ENCODE measurements at regions not wholly inside any gene's neighbourhood (a gene's known extent, or its start where the extent isn't known, plus 50 kb on each side); places are given as distances from the start of the nearest gene placed in this dataset.

DNA sequence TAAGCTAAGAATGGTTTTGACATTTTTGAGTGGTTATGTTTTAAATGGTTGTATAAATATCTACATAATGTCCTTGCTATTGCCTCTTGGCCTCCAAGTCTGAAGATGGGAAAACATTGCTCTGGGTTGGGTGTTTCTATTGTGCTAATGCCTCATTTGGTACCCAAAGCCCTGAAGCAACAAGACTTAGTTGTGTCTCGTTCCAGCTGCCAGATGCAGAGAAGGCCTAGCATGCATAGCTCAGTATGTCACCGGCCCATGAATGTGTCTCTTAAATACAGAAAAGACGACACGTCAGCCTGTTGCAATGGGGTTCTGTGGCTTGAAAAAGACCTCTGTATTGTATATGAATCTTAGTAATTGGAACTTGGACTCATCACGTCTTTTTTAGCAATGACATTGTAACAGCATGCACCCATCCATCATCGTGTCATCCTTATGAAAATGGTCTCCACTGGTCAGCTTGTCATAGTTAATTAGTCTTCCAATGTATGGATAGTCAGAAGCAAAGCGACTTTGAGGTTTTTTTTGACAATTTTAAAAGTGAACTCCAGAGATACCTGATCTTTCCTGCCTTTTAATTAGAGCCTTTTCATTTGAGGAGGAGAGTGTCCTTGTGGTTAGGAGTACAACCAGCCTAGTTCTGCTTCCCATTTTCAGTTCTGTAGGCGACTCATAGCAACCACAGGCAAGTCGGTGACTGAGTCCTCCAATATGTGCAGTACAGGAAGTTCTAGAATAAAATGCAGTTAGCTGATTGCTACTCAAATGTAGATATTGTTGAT lies 126.4 kb upstream of the GATB start:
- no peak for DNase-seq (ENCODE audit: low spot score)

DNA sequence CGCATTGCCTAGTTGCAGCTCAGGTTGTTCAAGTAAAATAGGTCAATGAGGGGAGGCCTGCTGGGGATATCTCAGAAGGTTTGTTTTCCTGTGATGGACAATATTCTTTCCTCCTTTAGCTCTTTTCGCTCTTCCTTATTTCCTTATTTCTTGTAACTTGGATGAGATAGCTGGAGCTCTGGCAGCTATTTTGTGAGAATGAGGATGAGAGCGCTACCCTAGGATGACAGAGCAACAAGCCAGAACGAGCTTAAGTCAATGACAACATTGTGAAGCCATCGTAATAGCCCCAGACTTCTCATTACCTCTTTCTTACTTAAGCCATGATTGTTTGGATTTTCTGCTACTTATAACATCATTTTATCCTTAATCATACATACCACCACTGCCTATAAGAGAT lies 124.3 kb upstream of the GATB start:
- DNase-seq (ENCODE audit: low spot score) = no peak

DNA sequence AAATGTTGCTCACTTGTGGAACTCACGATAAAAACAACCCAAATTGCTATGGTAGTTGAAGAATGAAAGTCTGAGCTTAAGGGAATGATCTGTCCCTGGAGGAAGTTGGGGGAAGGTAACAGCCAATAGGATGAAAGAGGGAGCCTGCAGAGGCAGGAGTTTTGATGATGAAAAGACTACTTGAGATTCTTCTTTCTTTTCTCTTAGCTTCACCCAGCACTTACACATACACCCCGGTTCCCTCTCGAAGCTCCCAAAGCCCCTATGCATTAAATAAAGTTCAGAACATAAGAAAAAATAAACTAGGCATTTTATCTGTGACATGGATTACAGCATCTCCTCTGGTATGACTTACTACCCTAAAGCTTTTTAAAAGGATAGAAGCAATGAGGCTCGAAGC lies 122.9 kb upstream of the GATB start:
- DNase-seq (ENCODE audit: low spot score) = no peak

DNA sequence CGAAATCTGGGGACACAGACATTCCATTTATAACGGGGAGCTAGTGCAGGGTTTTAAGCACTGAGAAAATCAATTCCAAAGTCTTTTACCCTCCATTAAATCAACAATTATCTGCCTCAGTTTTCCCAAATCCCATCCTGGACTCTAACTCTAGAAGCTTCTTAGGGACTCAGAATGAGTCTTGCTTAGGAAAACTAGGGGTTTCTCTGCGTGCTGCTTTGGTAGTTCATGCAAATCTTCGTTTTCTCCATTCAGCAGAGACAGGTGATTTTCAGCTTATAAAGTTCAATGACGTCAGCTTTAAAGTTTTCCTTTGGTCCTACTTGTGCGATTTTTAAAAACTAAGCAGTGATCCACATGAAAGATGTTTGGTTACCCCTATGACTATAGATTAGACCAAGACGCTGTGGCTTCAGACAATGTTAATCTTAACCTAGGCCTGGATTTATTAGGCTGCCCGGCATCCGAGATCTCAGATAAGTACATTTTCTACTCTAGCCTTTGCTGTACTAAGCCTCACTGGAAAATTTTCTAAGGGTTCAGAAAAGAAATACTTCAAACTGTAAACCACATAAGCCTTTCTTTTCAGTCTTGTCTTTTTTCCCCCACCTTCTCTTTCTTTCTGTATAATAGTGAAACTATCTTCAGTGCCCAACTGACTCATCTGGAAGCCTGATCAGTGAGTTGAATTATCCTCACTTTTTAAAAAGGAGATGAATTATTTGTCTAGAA lies 121.4 kb upstream of the GATB start:
- no peak for DNase-seq (ENCODE audit: low spot score)

DNA sequence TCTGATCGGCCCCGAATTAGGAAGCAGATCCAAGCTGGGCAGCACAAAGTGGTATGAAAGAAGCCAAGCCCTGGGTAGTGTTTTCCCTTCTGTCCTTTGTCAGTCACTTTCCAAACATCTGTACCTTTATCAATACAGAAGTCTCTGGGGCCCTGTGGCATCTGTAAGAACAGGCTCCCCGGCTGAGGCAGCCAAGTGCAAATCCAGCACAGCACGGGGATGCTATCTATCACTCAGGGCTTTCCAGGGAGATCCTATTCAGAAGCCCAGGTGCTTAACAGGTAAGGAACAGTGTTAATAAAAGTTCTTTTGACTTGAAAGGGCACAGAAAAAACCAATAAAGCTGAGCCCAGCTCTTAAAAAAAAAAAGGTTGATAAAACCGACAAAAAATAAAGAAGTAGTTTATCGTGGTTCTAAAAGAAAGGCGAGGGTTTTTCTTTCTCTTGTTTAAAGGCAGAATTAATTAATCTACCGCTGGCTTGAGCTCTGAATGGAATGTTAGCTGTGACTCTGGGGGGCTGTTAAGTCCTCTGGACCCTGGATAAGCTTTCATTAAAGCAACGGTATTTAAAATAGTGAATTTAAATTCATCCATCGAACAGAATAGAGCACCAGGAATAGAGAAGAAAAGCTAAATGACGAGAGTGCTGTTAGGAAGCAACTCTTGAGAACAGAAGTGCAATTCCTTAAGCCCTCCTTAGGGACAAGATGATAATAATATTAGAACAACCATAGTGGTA lies 119.1 kb upstream of the GATB start:
- DNase-seq (ENCODE audit: low spot score) = no peak

DNA sequence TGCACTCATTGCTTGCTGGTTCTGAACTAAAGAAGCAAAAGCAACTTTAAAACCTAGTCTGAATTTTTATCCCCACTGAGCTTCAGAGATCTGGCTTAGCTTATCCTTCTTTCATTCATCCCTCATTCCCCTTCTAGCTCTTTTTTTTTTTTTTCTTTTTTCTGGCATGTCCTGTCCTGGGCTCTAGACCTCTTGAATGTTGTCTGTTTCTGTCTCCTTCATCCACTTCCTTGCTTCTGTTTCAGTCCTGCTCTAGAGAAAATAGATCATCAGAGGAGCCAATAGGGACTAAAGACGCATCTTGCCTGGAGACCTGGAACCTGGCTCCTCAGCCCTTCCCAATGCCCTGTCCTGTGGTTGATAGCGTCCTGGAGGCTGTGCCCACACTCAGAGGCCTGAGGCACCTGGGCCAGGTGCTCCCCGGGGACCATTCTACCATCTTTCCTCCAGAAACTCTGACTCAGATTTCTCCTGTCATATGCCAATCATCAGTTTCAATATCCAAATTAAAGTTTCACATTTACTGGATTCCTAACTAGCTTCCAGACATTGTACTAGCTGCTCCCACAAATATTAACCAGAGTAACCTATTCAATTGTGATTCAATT lies 115.7 kb upstream of the GATB start:
- no peak for DNase-seq (ENCODE audit: low spot score)

DNA sequence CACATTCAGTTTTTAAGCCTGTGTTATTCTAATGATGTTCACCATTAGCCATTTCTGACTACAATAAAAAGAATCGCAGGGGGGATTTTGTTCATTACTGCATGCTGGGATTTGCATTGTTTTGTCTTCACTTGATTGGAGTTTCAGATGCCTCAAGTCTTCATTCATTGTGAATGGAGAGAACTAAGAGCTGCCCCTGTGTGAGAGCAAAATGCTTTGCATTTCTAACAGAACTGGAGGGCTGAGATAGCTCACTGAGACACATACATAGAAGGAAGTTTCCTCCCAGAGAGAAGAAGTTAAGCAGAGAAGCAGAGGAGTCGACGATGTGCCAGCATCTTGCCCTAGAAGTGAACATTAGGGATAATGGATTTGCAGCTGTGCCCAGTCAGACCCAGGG lies 113.5 kb upstream of the GATB start:
- no peak for DNase-seq (ENCODE audit: low spot score)

DNA sequence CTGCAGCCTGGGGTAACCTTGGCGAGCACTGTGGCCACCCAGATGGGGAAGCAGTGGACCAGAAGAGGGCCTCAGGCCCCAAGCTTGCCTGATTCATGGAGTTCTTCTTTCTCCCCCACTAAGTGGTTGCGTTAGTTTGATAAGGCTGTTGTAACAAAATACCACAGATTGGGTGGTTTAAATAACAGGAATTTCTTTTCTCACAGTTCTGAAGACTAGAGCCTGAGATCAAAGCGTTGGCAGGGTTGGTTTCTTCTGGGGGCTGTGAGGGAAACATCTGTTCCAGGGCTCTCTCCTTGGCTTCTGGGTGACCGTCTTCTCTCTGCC lies 105.7 kb upstream of the GATB start:
- DNase-seq (ENCODE audit: low spot score) = no peak

DNA sequence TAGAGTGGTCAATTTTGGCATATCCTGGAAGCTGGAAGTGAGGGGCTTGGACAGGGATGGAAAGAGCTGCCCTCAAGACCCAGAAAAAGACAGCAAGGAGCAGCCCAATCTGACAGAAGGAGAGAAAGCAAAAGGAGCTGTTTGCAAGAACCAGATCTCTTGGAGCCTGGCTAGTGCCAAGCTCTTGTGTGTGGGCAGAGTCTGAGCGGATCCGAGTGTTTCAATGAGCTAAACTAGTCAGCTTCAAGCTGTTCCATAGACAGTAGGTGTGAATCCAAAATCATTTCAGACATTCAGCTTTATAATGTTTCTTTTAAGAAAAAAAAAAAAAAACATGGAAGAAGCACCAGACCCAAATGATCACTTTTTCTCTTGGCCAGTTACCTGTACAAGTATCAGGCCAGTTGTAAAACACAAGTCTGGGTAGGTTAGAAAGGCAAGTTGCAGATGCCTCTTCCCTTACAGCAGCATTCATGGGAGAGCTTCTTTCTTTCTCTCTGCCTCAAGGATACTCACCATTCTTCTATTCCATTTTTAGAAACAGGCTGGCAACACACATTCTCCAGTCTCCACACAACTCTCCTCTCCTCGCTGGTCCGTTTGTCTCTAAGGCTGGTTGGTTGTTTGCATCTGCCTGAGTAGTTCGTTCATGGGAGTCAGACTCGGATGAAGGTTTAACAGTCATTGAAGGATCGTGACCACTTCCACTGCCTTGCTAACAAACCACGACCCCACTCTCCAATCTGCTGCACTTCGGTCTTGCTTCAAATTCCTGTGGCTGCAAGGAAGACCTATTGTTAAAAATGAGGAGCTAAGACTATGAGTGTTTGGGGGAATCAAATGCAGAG lies 105.2 kb upstream of the GATB start:
- peak; percentile 65 for DNase-seq (ENCODE audit: low spot score)

DNA sequence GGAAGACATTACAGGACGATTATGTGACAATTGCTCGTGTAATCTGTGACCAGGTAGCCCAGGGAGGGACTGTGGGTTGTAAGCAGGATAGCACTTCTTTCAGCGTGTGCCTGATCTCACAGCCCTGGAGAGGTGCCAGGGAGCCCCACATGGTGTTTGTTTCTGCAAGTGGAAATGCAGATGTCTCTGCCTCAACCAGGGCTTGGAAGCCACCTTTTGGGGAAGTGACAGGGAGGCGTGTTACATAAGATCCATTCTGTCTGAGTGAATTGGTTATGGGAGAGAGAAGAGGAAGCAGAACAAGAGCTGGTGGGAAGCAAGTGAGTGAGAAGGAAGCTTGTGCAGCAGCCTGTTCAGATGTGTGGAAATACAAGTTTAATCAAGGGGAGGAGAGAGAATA lies 104.5 kb upstream of the GATB start:
- peak; percentile 81 for DNase-seq (ENCODE audit: low spot score)

DNA sequence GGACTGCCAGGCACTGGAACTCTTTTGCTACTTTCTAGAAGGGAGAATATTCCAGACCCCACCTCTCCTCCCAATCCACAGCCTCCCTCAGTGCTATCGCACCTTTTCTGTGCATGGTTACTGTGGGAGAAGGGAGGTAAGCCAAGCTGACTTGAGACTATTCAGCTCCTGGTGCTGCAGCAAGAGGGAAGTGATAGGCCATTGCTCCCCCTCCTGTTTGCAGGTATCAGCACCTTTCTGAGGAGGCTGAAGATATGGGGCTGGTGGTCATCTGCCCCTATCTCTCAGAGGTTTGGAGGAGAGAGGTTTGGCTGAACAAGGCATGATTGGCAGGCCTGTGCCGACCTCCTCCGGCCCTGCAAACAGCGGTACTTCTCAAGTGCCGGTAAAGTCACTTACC lies 103.3 kb upstream of the GATB start:
- DNase-seq (ENCODE audit: low spot score) = no peak

DNA sequence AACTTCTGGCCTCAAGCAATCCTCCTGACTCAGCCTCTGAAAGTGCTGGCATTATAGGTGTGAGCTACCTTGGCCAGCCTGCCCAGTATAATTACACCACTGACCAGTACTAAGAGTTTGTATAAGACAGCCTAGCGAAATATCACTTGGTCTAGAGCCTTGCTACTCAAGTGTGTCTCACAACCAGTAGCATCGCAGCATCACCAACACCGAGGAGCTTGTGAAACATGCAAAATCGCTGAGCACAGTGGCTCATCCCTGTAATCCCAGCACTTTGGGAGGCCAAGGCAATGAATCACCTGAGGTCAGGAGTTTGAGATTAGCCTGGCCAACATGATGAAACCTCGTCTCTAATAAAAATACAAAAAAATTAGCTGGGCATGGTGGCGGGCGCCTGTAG lies 102.0 kb upstream of the GATB start:
- no peak for DNase-seq (ENCODE audit: low spot score)

DNA sequence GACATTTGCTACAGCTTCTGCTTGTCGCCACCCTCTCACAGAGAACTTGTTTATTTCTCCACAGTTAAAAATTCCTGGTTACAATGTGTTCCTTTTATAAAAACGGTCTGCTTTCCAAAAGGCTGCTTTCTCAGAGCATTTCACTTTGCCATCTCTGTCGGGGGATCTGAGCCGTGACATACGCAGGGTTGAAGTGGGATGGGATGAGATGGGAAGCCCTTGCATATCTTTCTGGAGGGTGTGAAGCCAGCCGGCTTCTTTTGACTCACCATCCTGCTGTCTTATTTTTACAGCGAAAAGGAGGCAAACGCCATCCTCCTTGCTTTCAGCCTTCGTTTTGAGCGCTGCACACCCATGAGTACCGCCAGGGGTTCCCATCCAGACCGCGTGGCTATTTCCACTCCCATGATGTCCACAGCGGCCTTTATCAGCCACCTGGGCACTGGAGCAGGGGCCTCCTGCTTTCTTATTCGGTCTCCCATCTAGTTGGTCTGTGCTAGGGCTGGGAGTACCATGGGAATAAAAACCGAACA lies 99.8 kb upstream of the GATB start:
- DNase-seq (ENCODE audit: low spot score) = no peak

DNA sequence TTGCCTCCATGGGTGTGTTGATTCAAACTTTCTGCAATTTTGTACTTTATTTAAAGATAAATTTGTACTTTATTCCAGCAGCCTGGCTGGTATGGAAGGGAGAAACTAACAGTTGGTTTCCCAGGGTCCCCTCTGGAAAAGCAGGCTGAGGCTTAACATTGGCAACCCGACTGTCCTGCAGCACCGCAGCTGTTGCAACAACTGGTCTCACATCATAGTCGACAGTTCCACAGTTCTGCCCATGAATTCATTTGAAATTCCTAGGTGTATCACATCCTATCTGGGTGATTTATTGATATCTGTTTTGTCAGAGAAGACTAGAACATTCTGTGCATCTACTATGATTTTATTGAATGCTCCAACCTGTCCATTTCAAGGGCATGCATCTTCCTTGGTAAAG lies 98.8 kb upstream of the GATB start:
- DNase-seq (ENCODE audit: low spot score) = no peak

DNA sequence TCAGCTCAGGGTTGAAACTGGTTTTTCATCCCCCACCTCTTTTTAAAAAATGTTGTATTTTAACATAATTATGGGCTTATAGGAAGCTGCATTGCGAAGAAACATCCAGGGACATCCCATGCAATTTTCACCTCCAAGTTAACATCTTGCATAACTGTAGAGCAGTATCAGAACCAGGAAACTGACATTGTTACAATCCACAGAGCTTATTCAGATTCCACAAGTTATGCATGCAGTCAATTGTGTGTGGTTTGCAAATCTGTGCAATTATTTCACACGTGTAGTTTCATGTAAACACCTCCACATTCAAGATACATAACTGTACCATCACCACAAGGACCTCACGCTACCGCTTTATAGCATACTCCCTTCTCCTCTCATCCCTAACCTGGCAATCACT lies 97.5 kb upstream of the GATB start:
- no peak for DNase-seq (ENCODE audit: low spot score)

DNA sequence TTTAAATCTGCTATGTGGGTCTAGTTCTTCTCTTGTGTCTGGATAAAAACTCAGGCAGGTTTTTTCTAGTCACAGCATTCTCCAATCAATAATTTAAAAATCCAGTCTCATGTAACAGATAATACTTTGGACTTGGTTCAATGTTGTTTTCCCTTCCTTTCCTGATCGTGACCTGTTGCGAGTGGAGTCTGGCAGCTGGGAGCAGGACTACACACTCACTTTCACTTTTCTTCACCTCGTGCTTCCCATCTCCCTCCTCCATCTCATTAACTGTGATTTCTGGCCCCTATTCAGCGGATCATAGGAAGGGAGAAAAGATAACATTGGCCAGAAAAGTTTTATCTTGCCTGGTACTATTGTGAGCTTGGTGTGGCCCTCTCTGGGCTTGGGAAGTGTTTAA lies 96.6 kb upstream of the GATB start:
- no peak for DNase-seq (ENCODE audit: low spot score)

DNA sequence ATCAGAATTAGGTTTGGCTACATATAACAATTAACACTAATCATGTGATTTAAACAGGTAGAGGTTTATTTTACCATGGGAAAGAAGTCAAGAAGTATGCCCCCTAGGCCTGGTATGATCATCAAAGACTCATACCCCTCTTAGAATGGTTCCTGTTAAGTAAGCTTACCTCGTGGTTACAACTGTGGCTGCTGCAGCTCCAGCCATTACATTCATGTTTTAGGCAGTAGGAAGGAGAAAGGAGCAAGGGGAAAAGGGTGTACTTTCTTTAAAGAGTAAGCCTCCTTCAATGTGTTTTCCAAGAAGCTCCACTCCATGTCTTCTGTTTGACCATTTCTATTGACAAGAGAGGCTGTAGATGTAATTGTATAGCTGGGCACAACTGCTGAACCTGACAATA lies 94.9 kb upstream of the GATB start:
- no peak for DNase-seq (ENCODE audit: low spot score)

DNA sequence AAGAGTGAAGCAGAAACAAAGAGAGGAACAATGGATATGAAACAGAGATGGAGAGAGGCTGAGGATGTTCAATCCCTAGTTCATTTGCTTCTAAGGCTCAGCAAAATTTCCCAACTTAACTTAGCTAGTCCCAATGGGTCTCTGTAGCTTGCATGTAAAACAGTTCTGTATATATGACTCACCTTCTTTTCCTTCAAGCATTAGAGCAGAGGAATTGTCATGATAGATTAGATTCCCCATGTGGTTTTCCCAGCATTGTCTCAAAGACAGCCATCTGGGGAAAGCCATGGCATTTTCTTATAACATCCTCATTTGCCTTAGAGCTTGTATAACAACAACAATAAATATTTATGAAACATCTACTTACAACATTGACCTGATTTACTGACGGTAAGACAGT lies 93.9 kb upstream of the GATB start:
- DNase-seq (ENCODE audit: low spot score) = no peak

DNA sequence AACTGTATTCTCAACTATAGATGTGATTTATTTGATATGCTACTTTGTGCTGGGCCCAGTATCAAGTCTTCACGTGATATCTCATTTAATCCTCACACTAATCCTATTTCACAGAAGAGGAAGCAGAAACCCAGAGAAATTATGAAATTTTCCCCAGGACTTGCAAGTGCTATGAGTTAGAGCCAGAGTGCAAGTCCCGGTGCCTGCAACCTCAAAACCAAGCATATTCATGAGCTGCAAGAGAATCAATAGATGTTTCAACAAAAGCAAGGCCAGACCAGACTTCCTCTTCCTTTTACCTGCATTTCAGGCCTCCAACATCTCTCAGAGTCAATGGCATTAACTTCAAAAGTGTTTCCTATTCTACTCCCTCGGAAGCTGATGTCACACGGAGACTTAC lies 92.2 kb upstream of the GATB start:
- no peak for DNase-seq (ENCODE audit: low spot score)

DNA sequence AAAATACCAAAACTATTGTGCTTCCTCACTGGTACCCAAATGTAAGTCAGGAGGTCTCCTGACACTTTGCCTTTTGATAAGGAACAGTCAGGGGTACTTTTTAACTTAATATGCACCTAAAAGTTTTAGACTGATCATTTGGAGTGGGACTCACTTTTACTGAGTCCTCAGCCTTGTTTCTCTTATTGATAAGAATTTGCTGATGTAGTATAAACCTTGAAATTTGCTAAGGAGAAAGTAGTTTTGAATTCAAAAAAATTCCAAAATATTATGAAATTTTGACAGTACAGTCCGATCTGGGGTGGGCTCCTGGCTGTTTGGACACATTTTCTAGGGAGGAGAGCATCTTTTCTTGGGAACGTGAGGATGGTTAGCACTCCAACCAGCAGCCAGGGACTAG lies 91.4 kb upstream of the GATB start:
- no peak for DNase-seq (ENCODE audit: low spot score)

DNA sequence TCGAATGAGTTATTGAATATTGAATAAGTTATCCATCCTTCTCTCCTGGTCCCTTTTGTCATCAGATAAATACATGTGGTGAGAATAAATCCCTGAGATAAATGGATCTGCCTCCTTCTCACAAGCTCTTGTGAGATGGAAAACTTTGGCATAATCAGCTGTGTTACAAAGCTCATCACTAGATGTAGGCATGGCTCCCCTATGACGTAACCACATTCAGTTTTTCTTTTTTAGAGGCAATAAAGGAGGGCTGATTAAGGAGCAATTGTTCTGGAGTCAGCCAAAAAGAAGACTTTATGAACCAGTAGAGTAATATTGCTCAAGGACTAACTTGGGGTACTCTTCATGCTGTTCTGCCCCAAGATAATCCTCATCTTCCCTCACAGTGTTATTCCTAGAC lies 90.5 kb upstream of the GATB start:
- no peak for DNase-seq (ENCODE audit: low spot score)

DNA sequence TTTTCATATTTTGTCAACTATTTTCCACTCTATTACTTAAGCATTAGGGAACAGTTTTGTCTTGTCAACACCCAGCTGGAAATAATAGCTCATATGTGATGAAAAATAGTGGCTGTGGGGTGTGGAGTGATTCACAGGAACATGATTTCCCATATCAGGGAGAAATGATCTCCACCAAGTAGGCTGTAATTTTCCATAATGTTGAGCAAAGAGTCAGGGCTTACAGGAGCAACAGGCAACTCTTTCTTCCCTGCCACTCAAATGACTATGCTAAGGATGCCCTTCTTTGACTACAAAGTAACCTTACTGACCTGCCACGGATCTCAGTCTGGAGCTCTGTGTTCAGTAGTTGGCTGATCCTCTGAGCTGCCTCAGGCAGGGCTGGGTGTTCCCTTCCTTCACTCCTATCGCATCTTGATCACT lies 90.0 kb upstream of the GATB start:
- DNase-seq (ENCODE audit: low spot score) = no peak

Data from putamen (tissue), 1 donor.